Panc1 (cell line): ENCODE measurements at regions not wholly inside any gene's neighbourhood (a gene's known extent, or its start where the extent isn't known, plus 50 kb on each side); places are given as distances from the start of the nearest gene placed in this dataset.

Experiments used
- ATAC-seq: fragments of 200-7000 bp; cut with Tn5 transposase; 2 replicates; pipeline ENCODE4 v1.9.1; 2020; ENCODE audit warnings: mild to moderate bottlenecking, moderate library complexity
- BruUV-seq: library from RNA; stranded (reverse); fragments of 400-500 nt; replicated peaks from 2 replicates; lab custom pipeline; 2021; lab: Mats Ljungman, UMichigan
- CTCF ChIA-PET: fragments of 300-600 bp; sonication (Branson Sonifier 250); formaldehyde crosslinking; loops from one replicate; lab custom pipeline; 2022; ENCODE audit warnings: antibody characterized with exemption; lab: Charles Lee
- POLR2A ChIA-PET: fragments of 300-600 bp; sonication (Branson Sonifier 250); formaldehyde crosslinking; loops from one replicate; lab custom pipeline; 2022; ENCODE audit warnings: antibody characterized with exemption; lab: Charles Lee
- DNase-seq: peaks from one replicate; pipeline ENCODE4 v3.0.0-alpha.2; 2010; ENCODE audit warnings: low read depth, low spot score
- H3K27ac ChIP-seq: 2 replicates; pipeline ENCODE4 v1.5.1; 2011; ENCODE audit warnings: mild to moderate bottlenecking, low read length, inconsistent platforms
- H3K27me3 ChIP-seq: fragments of 200-500 bp; sonication (Bioruptor generic); 2 replicates; pipeline ENCODE4 v1.6.0; 2014; ENCODE audit warnings: low read length, inconsistent platforms; ENCODE audit not compliant: control insufficient read depth, insufficient read depth
- H3K36me3 ChIP-seq: fragments of 200-500 bp; sonication (Bioruptor generic); 2 replicates; pipeline ENCODE4 v1.5.1; 2014; ENCODE audit warnings: inconsistent platforms, mild to moderate bottlenecking, low read length, moderate library complexity; ENCODE audit not compliant: control insufficient read depth, insufficient read depth
- H3K4me1 ChIP-seq: 2 replicates; pipeline ENCODE4 v1.5.1; 2011; ENCODE audit warnings: inconsistent platforms, mild to moderate bottlenecking, low read length, moderate library complexity; ENCODE audit not compliant: control insufficient read depth, insufficient read depth
- H3K4me3 ChIP-seq, 2 experiments: 2 replicates each; pipeline ENCODE4 v1.5.1; 2011 to 2012; ENCODE audit warnings: low read depth in 2 of 2, low read length in 2 of 2, mild to moderate bottlenecking in 2 of 2, inconsistent platforms in 1 of 2, moderate library complexity in 1 of 2
- H3K9me3 ChIP-seq: fragments of 200-500 bp; sonication (Bioruptor generic); 2 replicates; pipeline ENCODE4 v1.5.1; 2014; ENCODE audit warnings: low read depth, mild to moderate bottlenecking, inconsistent platforms, low read length, moderate library complexity; ENCODE audit not compliant: control insufficient read depth, insufficient read depth
- POLR2AphosphoS5 ChIP-seq: IDR thresholded peaks from 2 replicates; pipeline ENCODE4 v1.6.1; 2012; ENCODE audit warnings: mild to moderate bottlenecking, low read depth, low read length, moderate library complexity
- SIN3A ChIP-seq: IDR thresholded peaks from 2 replicates; pipeline ENCODE4 v1.6.1; 2012; ENCODE audit warnings: low read depth, mild to moderate bottlenecking, low read length, moderate library complexity, borderline replicate concordance; ENCODE audit not compliant: insufficient read depth
- TCF7L2 ChIP-seq: IDR thresholded peaks from 2 replicates; pipeline ENCODE4 v1.6.1; 2011; ENCODE audit warnings: mild to moderate bottlenecking, low read depth, low read length, inconsistent platforms
- in situ Hi-C: cut with HindIII; loops from 2 replicates; pipeline ENCODE4 v1.10.0; 2016; ENCODE audit warnings: low sequenced_read_pairs, low pct_unique_long_range_greater_than_20kb
- intact Hi-C: fragments of 100-400 bp; cut with micrococcal nuclease; formaldehyde crosslinking; loops from one replicate; pipeline ENCODE4 v1.10.0; 2022; ENCODE audit not compliant: unreplicated experiment
- TF ChIP-seq, protein P1 (sequence below): fragments of 450-650 bp; IDR thresholded peaks from 2 replicates; pipeline ENCODE4 v1.5.1; 2017; ENCODE audit warnings: mild to moderate bottlenecking
- TF ChIP-seq, protein P2 (sequence below), 2 experiments: IDR thresholded peaks; 2 replicates each; pipeline ENCODE4 v1.6.1; 2011 to 2012; ENCODE audit warnings: low read depth in 2 of 2, control low read depth in 1 of 2, low read length in 1 of 2, mild to moderate bottlenecking in 1 of 2, moderate library complexity in 1 of 2; ENCODE audit not compliant: insufficient read depth in 1 of 2

DNA sequence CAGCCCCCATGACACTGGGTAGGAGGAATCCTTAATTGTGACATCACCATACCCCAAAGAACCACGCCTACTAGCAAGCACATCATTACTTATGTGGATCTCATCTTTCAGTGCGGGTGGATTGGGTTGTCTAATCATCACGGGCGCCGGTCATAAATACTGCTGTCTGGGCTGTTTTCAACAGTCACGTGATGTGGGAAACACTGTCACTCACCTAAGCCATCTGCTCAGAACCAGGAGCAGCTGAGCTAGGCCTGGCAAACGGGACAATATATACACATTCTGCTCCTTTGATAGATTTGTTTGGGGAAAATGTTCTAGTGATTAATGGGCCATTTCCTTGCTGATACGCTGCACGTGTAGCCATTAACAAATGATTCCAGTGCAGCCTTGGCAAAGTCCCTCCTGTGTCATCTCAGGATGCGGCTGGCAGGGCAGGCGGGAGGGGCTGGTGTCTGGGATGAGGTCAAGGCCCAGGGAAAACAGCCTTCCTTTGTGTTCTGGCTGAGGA, 145.9 kb upstream of the COPS8 start:
- no peaks in the 10 kb centered on the region for H3K4me1 ChIP-seq
- BruUV-seq, result no TSS peak
- ChIA-PET POLR2A (no interaction called here), CTCF (no interaction called here)
- no peak for ATAC-seq
- peaks cover 8% of the 10 kb centered on the region for H3K27me3 ChIP-seq
- no peaks in the 10 kb centered on the region for H3K9me3 ChIP-seq
- DNase-seq, result no peak
- H3K36me3 ChIP-seq, result no peaks in the 10 kb centered on the region
- in situ Hi-C loops, result no loop called here
- intact Hi-C loops, result no loop called here
- TF ChIP-seq, protein P1, sequence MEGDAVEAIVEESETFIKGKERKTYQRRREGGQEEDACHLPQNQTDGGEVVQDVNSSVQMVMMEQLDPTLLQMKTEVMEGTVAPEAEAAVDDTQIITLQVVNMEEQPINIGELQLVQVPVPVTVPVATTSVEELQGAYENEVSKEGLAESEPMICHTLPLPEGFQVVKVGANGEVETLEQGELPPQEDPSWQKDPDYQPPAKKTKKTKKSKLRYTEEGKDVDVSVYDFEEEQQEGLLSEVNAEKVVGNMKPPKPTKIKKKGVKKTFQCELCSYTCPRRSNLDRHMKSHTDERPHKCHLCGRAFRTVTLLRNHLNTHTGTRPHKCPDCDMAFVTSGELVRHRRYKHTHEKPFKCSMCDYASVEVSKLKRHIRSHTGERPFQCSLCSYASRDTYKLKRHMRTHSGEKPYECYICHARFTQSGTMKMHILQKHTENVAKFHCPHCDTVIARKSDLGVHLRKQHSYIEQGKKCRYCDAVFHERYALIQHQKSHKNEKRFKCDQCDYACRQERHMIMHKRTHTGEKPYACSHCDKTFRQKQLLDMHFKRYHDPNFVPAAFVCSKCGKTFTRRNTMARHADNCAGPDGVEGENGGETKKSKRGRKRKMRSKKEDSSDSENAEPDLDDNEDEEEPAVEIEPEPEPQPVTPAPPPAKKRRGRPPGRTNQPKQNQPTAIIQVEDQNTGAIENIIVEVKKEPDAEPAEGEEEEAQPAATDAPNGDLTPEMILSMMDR, result no peak
- TF ChIP-seq TCF7L2 (no peak), POLR2AphosphoS5 (no peak), SIN3A (no peak)
- TF ChIP-seq, protein P2, sequence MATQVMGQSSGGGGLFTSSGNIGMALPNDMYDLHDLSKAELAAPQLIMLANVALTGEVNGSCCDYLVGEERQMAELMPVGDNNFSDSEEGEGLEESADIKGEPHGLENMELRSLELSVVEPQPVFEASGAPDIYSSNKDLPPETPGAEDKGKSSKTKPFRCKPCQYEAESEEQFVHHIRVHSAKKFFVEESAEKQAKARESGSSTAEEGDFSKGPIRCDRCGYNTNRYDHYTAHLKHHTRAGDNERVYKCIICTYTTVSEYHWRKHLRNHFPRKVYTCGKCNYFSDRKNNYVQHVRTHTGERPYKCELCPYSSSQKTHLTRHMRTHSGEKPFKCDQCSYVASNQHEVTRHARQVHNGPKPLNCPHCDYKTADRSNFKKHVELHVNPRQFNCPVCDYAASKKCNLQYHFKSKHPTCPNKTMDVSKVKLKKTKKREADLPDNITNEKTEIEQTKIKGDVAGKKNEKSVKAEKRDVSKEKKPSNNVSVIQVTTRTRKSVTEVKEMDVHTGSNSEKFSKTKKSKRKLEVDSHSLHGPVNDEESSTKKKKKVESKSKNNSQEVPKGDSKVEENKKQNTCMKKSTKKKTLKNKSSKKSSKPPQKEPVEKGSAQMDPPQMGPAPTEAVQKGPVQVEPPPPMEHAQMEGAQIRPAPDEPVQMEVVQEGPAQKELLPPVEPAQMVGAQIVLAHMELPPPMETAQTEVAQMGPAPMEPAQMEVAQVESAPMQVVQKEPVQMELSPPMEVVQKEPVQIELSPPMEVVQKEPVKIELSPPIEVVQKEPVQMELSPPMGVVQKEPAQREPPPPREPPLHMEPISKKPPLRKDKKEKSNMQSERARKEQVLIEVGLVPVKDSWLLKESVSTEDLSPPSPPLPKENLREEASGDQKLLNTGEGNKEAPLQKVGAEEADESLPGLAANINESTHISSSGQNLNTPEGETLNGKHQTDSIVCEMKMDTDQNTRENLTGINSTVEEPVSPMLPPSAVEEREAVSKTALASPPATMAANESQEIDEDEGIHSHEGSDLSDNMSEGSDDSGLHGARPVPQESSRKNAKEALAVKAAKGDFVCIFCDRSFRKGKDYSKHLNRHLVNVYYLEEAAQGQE (IDR thresholded peaks at IDR 0.05; ENCODE audit: insufficient read depth in 1 of 2, low read depth in 2 of 2, low read length in 1 of 2), result no peak
- H3K4me3 ChIP-seq, result no peak overlapping the region
- H3K27ac ChIP-seq, result no peak overlapping the region

DNA sequence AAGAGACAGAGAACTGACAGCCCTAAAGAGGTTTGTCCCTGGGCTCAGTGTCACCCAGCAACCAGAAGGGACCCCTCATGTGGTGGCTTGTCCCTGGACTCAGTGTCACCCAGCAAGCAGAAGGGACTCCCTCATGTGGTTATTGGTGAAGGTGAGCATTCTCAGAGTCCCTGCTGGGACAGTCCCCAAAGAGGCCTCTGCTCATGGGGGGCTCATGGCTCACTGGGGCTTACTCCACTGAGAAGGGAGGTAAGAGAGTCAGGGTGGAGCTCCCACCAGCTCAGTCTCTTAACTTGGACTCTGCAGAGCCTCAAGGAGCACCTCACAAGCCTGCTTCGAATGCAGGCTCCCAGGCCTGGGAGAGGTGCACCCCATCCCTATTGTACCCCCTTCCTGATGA, 145.2 kb upstream of the COPS8 start:
- H3K27me3 ChIP-seq, result peaks cover 8% of the 10 kb centered on the region
- H3K9me3 ChIP-seq, result no peaks in the 10 kb centered on the region
- no peak overlapping the region for H3K4me3 ChIP-seq
- in situ Hi-C loops, result no loop called here
- BruUV-seq, result no TSS peak
- no peaks in the 10 kb centered on the region for H3K36me3 ChIP-seq
- ATAC-seq (no peak), DNase-seq (no peak)
- ChIA-PET CTCF (no interaction called here), POLR2A (no interaction called here)
- intact Hi-C loops, result no loop called here
- no peak for TF ChIP-seq SIN3A
- TF ChIP-seq TCF7L2, result no peak
- TF ChIP-seq, protein P1, result no peak
- TF ChIP-seq, protein P2 (IDR thresholded peaks at IDR 0.05; ENCODE audit: insufficient read depth in 1 of 2, low read depth in 2 of 2, low read length in 1 of 2), result no peak
- no peak for TF ChIP-seq POLR2AphosphoS5
- no peak overlapping the region for H3K27ac ChIP-seq
- H3K4me1 ChIP-seq, result no peaks in the 10 kb centered on the region
